HCT116 (cell line): ENCODE measurements at regions not wholly inside any gene's neighbourhood (a gene's known extent, or its start where the extent isn't known, plus 50 kb on each side); places are given as distances from the start of the nearest gene placed in this dataset.

Experiments used
- ATAC-seq: fragments of 200-7000 bp; cut with Tn5 transposase; 2 replicates; pipeline ENCODE4 v1.9.1; 2020; ENCODE audit warnings: mild to moderate bottlenecking, moderate library complexity
- BruUV-seq: library from RNA; stranded (reverse); fragments of 400-500 nt; replicated peaks from 2 replicates; lab custom pipeline; 2021; lab: Mats Ljungman, UMichigan
- CTCF ChIA-PET: fragments of 300-600 bp; sonication (Branson Sonifier 250); formaldehyde crosslinking; loops from one replicate; lab custom pipeline; 2021; ENCODE audit warnings: antibody characterized with exemption; lab: Charles Lee
- POLR2A ChIA-PET: fragments of 300-600, 350-600 bp; sonication (Branson Sonifier 250); formaldehyde crosslinking; loops from one replicate; lab custom pipeline; 2021; ENCODE audit warnings: antibody characterized with exemption; lab: Charles Lee
- RAD21 ChIA-PET, 2 experiments: fragments of 300-600 bp; sonication (Branson Sonifier 250); formaldehyde crosslinking; loops; one replicate each; lab custom pipeline; 2023; ENCODE audit warnings: low total read pairs in 2 of 2; ENCODE audit not compliant: uncharacterized antibody in 2 of 2, unreplicated experiment in 2 of 2, low non-redundant PET in 1 of 2; lab: Charles Lee
- DNase-seq: peaks from one replicate; pipeline ENCODE4 v3.0.0-alpha.2; 2010; ENCODE audit warnings: low read depth, low spot score
- H2AFZ ChIP-seq: fragments of 200-600 bp; shearing (Covaris generic), sonication (generic); 2 replicates; pipeline ENCODE4 v1.6.1; 2017; ENCODE audit warnings: low read depth, mixed run types, mixed read lengths, antibody characterized with exemption, low read length; ENCODE audit not compliant: poor library complexity, severe bottlenecking
- H3K27ac ChIP-seq: 2 replicates; pipeline ENCODE4 v1.5.1; 2012; ENCODE audit warnings: low read depth, low read length
- H3K27me3 ChIP-seq: fragments of 200-600 bp; sonication (generic); 2 replicates; pipeline ENCODE4 v1.6.1; 2016; ENCODE audit warnings: mixed run types, low read length, mixed read lengths; ENCODE audit not compliant: insufficient read depth
- H3K36me3 ChIP-seq, 2 experiments: fragments of 200-500 bp in 1 of 2; fragments of 200-600 bp in 1 of 2; sonication (Bioruptor generic) in 1 of 2; sonication (generic) in 1 of 2; 2 replicates each; pipeline versions ENCODE4 v1.5.1 to v1.6.1; 2014 to 2016; ENCODE audit warnings: low read length in 2 of 2, inconsistent platforms in 1 of 2, mixed read lengths in 1 of 2, mixed run types in 1 of 2; ENCODE audit not compliant: insufficient read depth in 2 of 2, control insufficient read depth in 1 of 2
- H3K4me1 ChIP-seq, 2 experiments: fragments of 200-600 bp in 1 of 2; sonication (generic) in 1 of 2; 2 replicates each; pipeline versions ENCODE4 v1.5.1 to v1.6.1; 2012 to 2017; ENCODE audit warnings: low read length in 2 of 2, inconsistent platforms in 1 of 2, mild to moderate bottlenecking in 1 of 2, mixed read lengths in 1 of 2, mixed run types in 1 of 2, moderate library complexity in 1 of 2; ENCODE audit not compliant: insufficient read depth in 2 of 2, control insufficient read depth in 1 of 2
- H3K4me2 ChIP-seq: fragments of 200-600 bp; sonication (generic); 2 replicates; pipeline ENCODE4 v1.6.1; 2017; ENCODE audit warnings: mixed run types, low read length, mixed read lengths
- H3K4me3 ChIP-seq, 2 experiments: fragments of 200-600 bp in 1 of 2; sonication (generic) in 1 of 2; replicated peaks in 1 of 2; 2 replicates each; pipeline ENCODE4 v1.5.1; 2011 to 2016; ENCODE audit warnings: low read length in 2 of 2, control low read depth in 1 of 2, low read depth in 1 of 2, mild to moderate bottlenecking in 1 of 2, mixed read lengths in 1 of 2, mixed run types in 1 of 2
- H3K79me2 ChIP-seq: fragments of 200-600 bp; sonication (generic); 2 replicates; pipeline ENCODE4 v1.6.1; 2017; ENCODE audit warnings: mild to moderate bottlenecking, mixed run types, low read length, moderate library complexity, mixed read lengths; ENCODE audit not compliant: insufficient read depth
- H3K9ac ChIP-seq: fragments of 200-600 bp; sonication (generic); 2 replicates; pipeline ENCODE4 v1.6.1; 2016; ENCODE audit warnings: low read length, mixed read lengths
- H3K9me2 ChIP-seq: fragments of 200-600 bp; sonication (generic), shearing (Covaris generic); 2 replicates; pipeline ENCODE4 v1.6.1; 2017; ENCODE audit warnings: mixed run types, mild to moderate bottlenecking, moderate library complexity; ENCODE audit not compliant: insufficient read depth
- H3K9me3 ChIP-seq, 2 experiments: fragments of 200-500 bp in 1 of 2; fragments of 200-600 bp in 1 of 2; sonication (Bioruptor generic) in 1 of 2; sonication (generic) in 1 of 2; 2 replicates each; pipeline ENCODE4 v1.6.1; 2014 to 2017; ENCODE audit warnings: low read length in 2 of 2, mixed read lengths in 2 of 2, inconsistent platforms in 1 of 2, low read depth in 1 of 2, mild to moderate bottlenecking in 1 of 2, mixed run types in 1 of 2, moderate library complexity in 1 of 2; ENCODE audit not compliant: control insufficient read depth in 1 of 2, insufficient read depth in 1 of 2
- H4K20me1 ChIP-seq: fragments of 200-600 bp; sonication (generic), shearing (Covaris generic); 2 replicates; pipeline ENCODE4 v1.6.1; 2017; ENCODE audit warnings: mixed run types, mild to moderate bottlenecking, moderate library complexity; ENCODE audit not compliant: insufficient read depth
- CBX3 ChIP-seq: IDR thresholded peaks from 2 replicates; pipeline ENCODE4 v1.6.1; 2012; ENCODE audit warnings: low read depth
- EZH2 ChIP-seq: fragments of 200-600 bp; sonication (generic); IDR thresholded peaks from 2 replicates; pipeline ENCODE4 v1.6.1; 2017; ENCODE audit warnings: antibody characterized with exemption, mixed run types
- FOSL1 ChIP-seq: IDR thresholded peaks from 2 replicates; pipeline ENCODE4 v1.6.1; 2012; ENCODE audit warnings: low read depth
- RAD21 ChIP-seq: IDR thresholded peaks from 2 replicates; pipeline ENCODE4 v1.6.1; 2012; ENCODE audit warnings: low read depth, mild to moderate bottlenecking
- TCF7L2 ChIP-seq: IDR thresholded peaks from 2 replicates; pipeline ENCODE4 v1.7.0; 2011; ENCODE audit warnings: borderline replicate concordance, inconsistent platforms; ENCODE audit not compliant: insufficient read depth, insufficient read length; ENCODE audit errors: extremely low read depth
- YY1 ChIP-seq: IDR thresholded peaks from 2 replicates; pipeline ENCODE4 v1.6.1; 2011; ENCODE audit warnings: low read length, low read depth, moderate library complexity, mild to moderate bottlenecking; ENCODE audit not compliant: insufficient replicate concordance; ENCODE audit errors: extremely low read depth
- intact Hi-C: fragments of 100-400 bp; cut with micrococcal nuclease; formaldehyde crosslinking; loops from 2 replicates; pipeline ENCODE4 v1.10.0; 2022
- TF ChIP-seq, protein P1 (sequence below): IDR thresholded peaks from 2 replicates; pipeline ENCODE4 v1.6.1; 2012
- TF ChIP-seq, protein P2 (sequence below), 3 experiments: fragments of 200-600 bp in 1 of 3; sonication (generic) in 1 of 3; IDR thresholded peaks in 2 of 3; conservative IDR thresholded peaks in 1 of 3; 2 replicates each; pipeline ENCODE4 v1.5.1; 2012 to 2017; ENCODE audit warnings: low read depth in 2 of 3, low read length in 2 of 3, antibody characterized with exemption in 1 of 3, borderline replicate concordance in 1 of 3, control low read depth in 1 of 3, mild to moderate bottlenecking in 1 of 3, mixed read lengths in 1 of 3, mixed run types in 1 of 3, moderate library complexity in 1 of 3; ENCODE audit not compliant: insufficient read depth in 1 of 3

DNA sequence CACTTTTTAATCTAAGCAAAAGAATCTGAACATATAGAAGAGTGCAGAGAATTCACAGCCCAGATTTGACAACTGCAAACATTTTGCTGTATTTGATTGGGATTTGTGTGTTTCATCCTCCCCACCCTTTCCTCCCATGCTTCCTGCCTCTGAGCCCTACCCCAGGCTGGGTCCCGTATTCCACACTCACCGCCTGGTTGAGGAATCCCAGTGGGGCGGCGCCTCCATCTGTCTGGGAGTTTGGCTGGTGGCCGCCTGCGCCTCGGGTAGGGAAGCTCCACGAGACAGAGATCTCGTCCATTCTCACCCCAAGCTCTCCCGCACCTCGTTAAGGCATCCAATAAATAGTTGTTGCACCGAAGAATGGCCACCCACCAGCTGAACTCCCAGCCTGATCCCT, 70.7 kb upstream of the SLC22A11 start:
- DNase-seq (no peak), ATAC-seq (no peak)
- POLR2A ChIA-PET, result no interaction called here
- no peak overlapping the region for H3K27ac ChIP-seq
- no peak overlapping the region for H2AFZ ChIP-seq
- intact Hi-C loops, result no loop called here
- H3K4me3 ChIP-seq, result no peak overlapping the region
- TF ChIP-seq FOSL1, result no peak
- TF ChIP-seq EZH2, result no peak
- TF ChIP-seq YY1, result no peak
- no peak for TF ChIP-seq CBX3
- TF ChIP-seq, all 23 proteins: peak for 0
- Histone ChIP-seq H3K4me1 (no peaks in the 10 kb centered on the region), H3K9me3 (no peaks in the 10 kb centered on the region), H3K36me3 (no peaks in the 10 kb centered on the region), H4K20me1 (no peaks in the 10 kb centered on the region), H3K9ac (no peak overlapping the region), H3K9me2 (no peaks in the 10 kb centered on the region), H3K4me2 (no peak overlapping the region), H3K79me2 (no peaks in the 10 kb centered on the region), H3K27me3 (peaks cover 11% of the 10 kb centered on the region; the same call in 1 of the 2 replicates)
- CTCF ChIA-PET, result interaction anchor here (1.2 kb wide), 1 partner anchor 164 kb away, joined by 4 read pairs; no protein-coding TSS in a partner anchor
- BruUV-seq, result no TSS peak
- RAD21 ChIA-PET, result no interaction called here

DNA sequence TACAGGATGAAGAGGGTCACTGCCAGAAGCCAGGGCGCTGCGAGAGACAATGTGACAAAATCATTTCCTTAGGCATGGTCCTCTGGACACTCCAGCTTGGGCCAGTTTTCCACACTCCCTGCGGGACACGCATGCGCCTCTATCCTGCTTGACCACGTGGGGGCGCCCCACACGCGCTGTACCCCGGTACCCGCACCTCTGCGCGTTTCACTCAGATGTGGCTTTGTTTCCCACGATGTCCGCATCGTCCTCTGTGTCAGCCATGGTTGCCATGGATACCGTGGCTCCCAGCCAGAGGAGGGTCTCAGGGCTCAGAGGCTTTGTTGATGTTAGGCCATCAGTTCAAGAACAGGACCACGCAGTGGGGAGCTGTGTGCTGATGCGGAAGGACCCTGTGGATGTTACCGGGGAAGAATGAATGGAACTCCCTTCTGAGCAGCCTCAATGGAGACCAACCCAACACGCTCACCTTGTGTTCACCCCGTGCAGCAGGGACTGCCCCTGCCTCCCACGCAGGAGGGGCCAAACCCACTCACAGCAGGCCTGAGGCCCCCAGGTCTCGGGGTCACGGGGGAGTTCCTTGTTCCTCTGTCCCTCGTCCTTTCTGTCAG, 65.8 kb upstream of the SLC22A11 start:
- H3K4me2 ChIP-seq, result no peak overlapping the region
- H2AFZ ChIP-seq, result no peak overlapping the region

More for the DNA sequence above, 65.8 kb upstream of the SLC22A11 start:
- Histone ChIP-seq H3K9ac (no peak overlapping the region), H3K4me3 (no peak overlapping the region), H3K27ac (no peak overlapping the region), H3K79me2 (no peaks in the 10 kb centered on the region), H3K4me1 (no peaks in the 10 kb centered on the region), H4K20me1 (no peaks in the 10 kb centered on the region), H3K9me3 (no peaks in the 10 kb centered on the region), H3K36me3 (no peaks in the 10 kb centered on the region), H3K27me3 (peaks cover 31% of the 10 kb centered on the region), H3K9me2 (no peaks in the 10 kb centered on the region)
- ChIA-PET POLR2A (no interaction called here), CTCF (interaction anchor here (0.6 to 2.5 kb wide), 11 partner anchors 10 to 199 kb away, joined by 3 to 16 read pairs (median 5); no protein-coding TSS in a partner anchor), RAD21 (interaction anchor here (0.6 to 1.6 kb wide), 3 partner anchors 40 to 160 kb away, joined by 3 to 5 read pairs (median 4); no protein-coding TSS in a partner anchor)
- intact Hi-C loops, result loop anchor here (1.0 kb wide), 1 partner anchor 163 kb away; no protein-coding TSS in a partner anchor
- no TSS peak for BruUV-seq
- peak; percentile 99 for ATAC-seq
- TF ChIP-seq, protein P1, sequence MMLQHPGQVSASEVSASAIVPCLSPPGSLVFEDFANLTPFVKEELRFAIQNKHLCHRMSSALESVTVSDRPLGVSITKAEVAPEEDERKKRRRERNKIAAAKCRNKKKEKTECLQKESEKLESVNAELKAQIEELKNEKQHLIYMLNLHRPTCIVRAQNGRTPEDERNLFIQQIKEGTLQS, result no peak
- TF ChIP-seq TCF7L2, result peak; percentile 33
- TF ChIP-seq, protein P2, sequence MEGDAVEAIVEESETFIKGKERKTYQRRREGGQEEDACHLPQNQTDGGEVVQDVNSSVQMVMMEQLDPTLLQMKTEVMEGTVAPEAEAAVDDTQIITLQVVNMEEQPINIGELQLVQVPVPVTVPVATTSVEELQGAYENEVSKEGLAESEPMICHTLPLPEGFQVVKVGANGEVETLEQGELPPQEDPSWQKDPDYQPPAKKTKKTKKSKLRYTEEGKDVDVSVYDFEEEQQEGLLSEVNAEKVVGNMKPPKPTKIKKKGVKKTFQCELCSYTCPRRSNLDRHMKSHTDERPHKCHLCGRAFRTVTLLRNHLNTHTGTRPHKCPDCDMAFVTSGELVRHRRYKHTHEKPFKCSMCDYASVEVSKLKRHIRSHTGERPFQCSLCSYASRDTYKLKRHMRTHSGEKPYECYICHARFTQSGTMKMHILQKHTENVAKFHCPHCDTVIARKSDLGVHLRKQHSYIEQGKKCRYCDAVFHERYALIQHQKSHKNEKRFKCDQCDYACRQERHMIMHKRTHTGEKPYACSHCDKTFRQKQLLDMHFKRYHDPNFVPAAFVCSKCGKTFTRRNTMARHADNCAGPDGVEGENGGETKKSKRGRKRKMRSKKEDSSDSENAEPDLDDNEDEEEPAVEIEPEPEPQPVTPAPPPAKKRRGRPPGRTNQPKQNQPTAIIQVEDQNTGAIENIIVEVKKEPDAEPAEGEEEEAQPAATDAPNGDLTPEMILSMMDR (IDR thresholded peaks at IDR 0.05 in 2 of 3, conservative IDR thresholded peaks at IDR 0.05 in 1 of 3; ENCODE audit: borderline replicate concordance in 1 of 3, insufficient read depth in 1 of 3, low read depth in 2 of 3, low read length in 2 of 3), result peak; percentile 76 to 91 (median 81); a peak in 5 of 6 replicates
- TF ChIP-seq RAD21, result peak; percentile 92
- DNase-seq, result peak; percentile 29
